ENCODE measurements at regions not wholly inside any gene's neighbourhood (a gene's known extent, or its start where the extent isn't known, plus 50 kb on each side); places are given as distances from the start of the nearest gene placed in this dataset.

GRCh38 chr5:105947461-105947860 lies 1723.3 kb downstream of the EFNA5 start:
- no peak for DNase-seq

- DNase-seq: no peak
Measured at GRCh38 chr5:105945203-105945972, 1725.3 kb downstream of the EFNA5 start.

GRCh38 chr5:105940181-105940580 lies 1730.6 kb downstream of the EFNA5 start:
- no peak for DNase-seq

- DNase-seq: no peak
Measured at GRCh38 chr5:105934171-105934570, 1736.6 kb downstream of the EFNA5 start.

- DNase-seq: no peak
Measured at GRCh38 chr5:105931881-105932421, 1738.8 kb downstream of the EFNA5 start.

GRCh38 chr5:105929858-105930257 lies 1740.9 kb downstream of the EFNA5 start:
- no peak for DNase-seq

GRCh38 chr5:105924366-105924765 lies 1746.4 kb downstream of the EFNA5 start:
- no peak for DNase-seq

GRCh38 chr5:105922574-105922973 lies 1748.2 kb downstream of the EFNA5 start:
- DNase-seq: no peak

- no peak for DNase-seq
Measured at GRCh38 chr5:105922080-105922479, 1748.7 kb downstream of the EFNA5 start.

GRCh38 chr5:105917189-105917588 lies 1753.5 kb downstream of the EFNA5 start:
- DNase-seq: no peak

- no peak for DNase-seq
Measured at GRCh38 chr5:105907016-105907415, 1763.7 kb downstream of the EFNA5 start.

GRCh38 chr5:105905392-105905791 lies 1765.3 kb downstream of the EFNA5 start:
- no peak for DNase-seq

- DNase-seq: no peak
Measured at GRCh38 chr5:105903069-105903468, 1767.7 kb downstream of the EFNA5 start.

GRCh38 chr5:105899726-105900125 lies 1771.0 kb downstream of the EFNA5 start:
- DNase-seq: no peak

GRCh38 chr5:105898183-105898582 lies 1772.6 kb downstream of the EFNA5 start:
- no peak for DNase-seq

- DNase-seq: no peak
Measured at GRCh38 chr5:105885266-105885665, 1785.5 kb downstream of the EFNA5 start.

- no peak for DNase-seq
Measured at GRCh38 chr5:105882956-105883481, 1787.7 kb downstream of the EFNA5 start.

- no peak for DNase-seq
Measured at GRCh38 chr5:105878402-105878801, 1792.3 kb downstream of the EFNA5 start.

- no peak for DNase-seq
Measured at GRCh38 chr5:105877592-105877991, 1793.1 kb downstream of the EFNA5 start.

- no peak for DNase-seq
Measured at GRCh38 chr5:105874316-105874715, 1796.4 kb downstream of the EFNA5 start.

GRCh38 chr5:105872569-105873270 lies 1798.0 kb downstream of the EFNA5 start:
- no peak for DNase-seq

- DNase-seq: no peak
Measured at GRCh38 chr5:105868038-105868780, 1802.5 kb downstream of the EFNA5 start.

GRCh38 chr5:105865834-105866233 lies 1804.9 kb downstream of the EFNA5 start:
- no peak for DNase-seq

All from stimulated activated CD4-positive, alpha-beta T cell treated with anti-CD3 and anti-CD28 coated beads, Interleukin-2, amount 100 ng/mL, for 24 hours (primary cell).